Activated naive CD8-positive, alpha-beta T cell treated with anti-CD3 and anti-CD28 coated beads, Interleukin-2, amount 10 ng/mL, durations not matched to agents 7 days and 5 days (primary cell): ENCODE measurements at regions not wholly inside any gene's neighbourhood (a gene's known extent, or its start where the extent isn't known, plus 50 kb on each side); places are given as distances from the start of the nearest gene placed in this dataset. TPM values are rescaled to one million over a fixed set of nuclear protein-coding genes. Genes with fewer than 3 reads are reported as not detected.

ENCODE experiments used
- microRNA-seq: library from miRNA; unstranded; fragments of <30 nt; microRNA quantifications from one replicate; pipeline ENCODE4 v1.2.0, GENCODE V29; 2022

Small RNA genes lying in the stretch of these regions (microRNA-seq; reads per million reads assigned to microRNA genes)
- gene MIR4318 = not detected
- not detected for gene MIR5583-1
- not detected for gene MIR5583-2
- gene MIR924 = not detected
